Heart right ventricle (tissue), 16 donors: ENCODE measurements at regions not wholly inside any gene's neighbourhood (a gene's known extent, or its start where the extent isn't known, plus 50 kb on each side); places are given as distances from the start of the nearest gene placed in this dataset.

Experiments used
- ATAC-seq, 8 donors: fragments of 200-7000 bp; cut with Tn5 transposase; one replicate each; pipeline ENCODE4 v1.9.1; 2020; ENCODE audit warnings: mild to moderate bottlenecking in 8 of 8, moderate library complexity in 8 of 8, moderate number of reproducible peaks in 1 of 8
- DNase-seq, 2 donors: peaks; one replicate each; pipeline ENCODE4 v3.0.0-alpha.2; 2020
- H3K27ac ChIP-seq, 10 donors: fragments of 200-600 bp; sonication (generic) in 2 of 10; one replicate each; pipeline versions ENCODE4 v1.5.0 to v1.8.0; 2020 to 2022; ENCODE audit warnings: mild to moderate bottlenecking in 3 of 10
- H3K27me3 ChIP-seq, 7 donors: fragments of 200-600 bp; one replicate each; pipeline ENCODE4 v1.8.0; 2021 to 2022; ENCODE audit warnings: mild to moderate bottlenecking in 2 of 7
- H3K36me3 ChIP-seq, 9 donors: fragments of 200-600 bp; sonication (generic) in 1 of 9; one replicate each; pipeline versions ENCODE4 v1.5.0 to v1.8.0; 2020 to 2022; ENCODE audit warnings: mild to moderate bottlenecking in 2 of 9
- H3K4me1 ChIP-seq, 9 donors: fragments of 200-600 bp; sonication (generic) in 1 of 9; one replicate each; pipeline versions ENCODE4 v1.5.0 to v1.8.0; 2020 to 2022; ENCODE audit warnings: mild to moderate bottlenecking in 4 of 9
- H3K4me3 ChIP-seq, 10 donors: fragments of 200-600 bp; sonication (generic) in 2 of 10; one replicate each; pipeline versions ENCODE4 v1.5.0 to v1.8.0; 2020 to 2022; ENCODE audit warnings: mild to moderate bottlenecking in 7 of 10, moderate library complexity in 2 of 10
- H3K9me3 ChIP-seq, 11 donors: fragments of 200-600 bp in 10 of 11; sonication (generic) in 2 of 11; one replicate each; pipeline versions ENCODE4 v1.5.0 to v1.8.0; 2013 to 2022; ENCODE audit warnings: mild to moderate bottlenecking in 2 of 11, control low read depth in 1 of 11, moderate library complexity in 1 of 11
- CTCF ChIP-seq, 9 donors: fragments of 200-600 bp; sonication (generic) in 2 of 9; IDR thresholded peaks; one replicate each; pipeline versions ENCODE4 v1.5.0 to v1.8.0; 2021 to 2022; ENCODE audit warnings: antibody characterized with exemption in 9 of 9, mild to moderate bottlenecking in 5 of 9, moderate library complexity in 1 of 9
- WGBS, 2 donors: extraction: QIAGEN DNeasy Blood & Tissue Kit; methylation state at CpG; one replicate each; pipeline ENCODE4 v1.1.7; 2013; ENCODE audit warnings: inconsistent platforms in 1 of 2; 5-methylcytosine and 5-hydroxymethylcytosine counted together
- intact Hi-C, 10 donors: fragments of 100-400 bp; cut with DNase I; formaldehyde crosslinking; loops; one replicate each; pipeline versions ENCODE4 v1.11.1 to v1.14.2; 2022
- donor health status: Arrhythmogenic right ventricular cardiomyopathy.
- donor health status: ischemic (EF 13 %, LVEDD 7.1; RV severe dilation, severe dysfunction).
- donor health status: healthy with polysubstance abuse.
- donor health status: DM: no; HTN: yes; CAD: no.
- donor health status: DM: no; HTN: no; CAD: no.
- donor health status: ischemic (EF 25% LVEDD 6.9; RV normal size, moderate dysfunction).
- donor health status: ischemic (EF 25% LVEDD 5.7; RV mildly dilated, moderate dysfunction).
- donor health status: healthy.
- donor health status: DM: yes; HTN: yes; CAD: no.
- donor health status: Ischemic cardiomyopathy.
- donor health status: ischemic (EF 35%, LVEDD 5.7; RV mildly dilated, moderate dysfunction).
- donor health status: nonischemic (EF 11% LVEDD 7.7; RV severe dilation, severe dysfunction).
- donor health status: DM: yes; HTN: yes; CAD: no.
- donor health status: PGD.
- donor health status: ischemic (EF 29% LVEDD 5.4; RV normal size, mild dysfunction).
- donor health status: nonischemic (EF 23%, LVEDD 6.1; RV moderate dilation, normal function).

GRCh38 chr9:106531491-106531890 lies 331.5 kb upstream of the ZNF462 start:
- Histone ChIP-seq H3K27ac (no peak overlapping the region), H3K4me1 (peaks cover 0 to 33% (median 13%) of the 10 kb centered on the region in 9 donors), H3K9me3 (no peaks in the 10 kb centered on the region), H3K36me3 (no peaks in the 10 kb centered on the region), H3K4me3 (no peak overlapping the region), H3K27me3 (no peaks in the 10 kb centered on the region)
- DNase-seq: peak in 1 of 2 donors; percentile 6
- TF ChIP-seq CTCF (IDR thresholded peaks at IDR 0.05): no peak
- intact Hi-C loops: no loop called here
- 52 to 65% methylated on average over 1 of the region's 1 CpG for WGBS, 2 donors
- ATAC-seq: peak in 3 of 8 donors; percentile 17 to 41 (median 31)

DNA sequence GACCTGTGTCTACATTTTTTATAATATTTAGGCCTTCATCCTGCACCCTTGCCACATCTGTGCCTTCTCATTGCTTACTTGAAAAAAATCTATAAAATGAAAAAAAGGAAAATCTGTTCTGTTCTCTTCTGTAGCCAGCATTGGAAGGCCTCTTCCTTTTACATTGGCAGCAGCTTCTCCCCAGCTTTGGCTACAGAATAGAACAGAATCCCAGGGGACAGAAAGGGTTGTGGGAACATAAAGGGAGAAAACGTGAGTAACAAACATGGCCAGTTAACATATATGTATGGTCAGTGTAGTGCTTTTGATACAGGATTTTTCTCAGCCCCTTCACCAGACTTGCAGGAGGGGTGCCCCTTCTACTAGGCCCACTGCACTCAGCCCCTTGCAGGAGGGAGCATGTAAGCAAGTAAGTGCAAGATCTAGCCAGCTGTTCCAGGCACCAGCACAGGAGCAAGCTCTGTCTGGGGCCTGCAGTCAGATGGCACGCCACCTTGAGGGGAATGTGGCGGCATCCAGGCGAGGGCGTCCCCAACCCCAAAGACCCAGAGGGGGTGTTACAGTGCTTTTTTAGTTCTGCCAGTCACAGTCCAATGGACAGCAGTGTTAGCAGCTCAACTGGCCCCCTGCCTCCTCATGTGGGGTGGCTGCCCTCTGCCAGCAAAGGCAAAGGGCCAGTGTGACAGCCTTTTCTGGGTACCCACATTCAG lies 330.5 kb upstream of the ZNF462 start:
- ATAC-seq: no peak
- Histone ChIP-seq H3K9me3 (no peaks in the 10 kb centered on the region), H3K27me3 (no peaks in the 10 kb centered on the region), H3K4me1 (peaks cover 0 to 33% (median 13%) of the 10 kb centered on the region in 9 donors), H3K4me3 (no peak overlapping the region), H3K36me3 (no peaks in the 10 kb centered on the region), H3K27ac (no peak overlapping the region)
- DNase-seq: no peak
- TF ChIP-seq CTCF (IDR thresholded peaks at IDR 0.05): no peak
- intact Hi-C loops: no loop called here
- WGBS, 2 donors: 85 to 91% methylated on average over 5 of the region's 5 CpGs

DNA sequence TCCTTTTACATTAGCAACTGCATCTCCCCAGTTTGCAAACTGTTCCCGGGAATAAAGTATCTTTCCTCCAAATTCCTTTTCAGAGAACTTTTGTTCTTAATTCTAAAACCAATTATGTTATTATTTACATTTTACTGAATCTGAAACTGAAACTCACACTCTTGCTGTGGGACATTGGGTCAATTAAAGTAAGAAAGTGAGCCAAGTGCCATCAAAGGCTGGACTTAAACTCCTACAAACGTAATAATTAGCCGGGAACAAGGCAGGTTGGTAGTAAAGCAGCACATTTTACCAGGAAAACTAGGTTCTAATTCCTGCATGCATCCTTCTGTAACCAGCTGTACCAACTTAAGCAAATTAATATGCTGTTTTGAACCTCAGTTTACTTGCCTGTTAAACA lies 328.2 kb upstream of the ZNF462 start:
- no peak overlapping the region for H3K27ac ChIP-seq
- H3K36me3 ChIP-seq: no peaks in the 10 kb centered on the region
- H3K4me3 ChIP-seq: no peak overlapping the region
- DNase-seq (no peak), ATAC-seq (no peak)
- intact Hi-C loops: no loop called here
- no peaks in the 10 kb centered on the region for H3K9me3 ChIP-seq
- H3K4me1 ChIP-seq: peaks cover 0 to 33% (median 13%) of the 10 kb centered on the region in 9 donors
- no peaks in the 10 kb centered on the region for H3K27me3 ChIP-seq
- no peak for TF ChIP-seq CTCF (IDR thresholded peaks at IDR 0.05)
- WGBS, 2 donors: 66 to 70% methylated on average over 3 of the region's 3 CpGs

- Histone ChIP-seq H3K9me3 (no peaks in the 10 kb centered on the region), H3K27ac (no peak overlapping the region), H3K36me3 (no peaks in the 10 kb centered on the region), H3K27me3 (no peaks in the 10 kb centered on the region), H3K4me1 (peaks cover 0 to 33% (median 13%) of the 10 kb centered on the region in 9 donors), H3K4me3 (no peak overlapping the region)
- WGBS, 2 donors: 4% methylated on average over 1 of the region's 1 CpG
- no peak for TF ChIP-seq CTCF (IDR thresholded peaks at IDR 0.05)
- ATAC-seq: peak in 7 of 8 donors; percentile 28 to 83 (median 59)
- DNase-seq: no peak
- intact Hi-C loops: no loop called here
These were observed 327.5 kb upstream of the ZNF462 start for GRCh38 chr9:106535439-106535838.
